SK-N-SH (cell line): ENCODE measurements at regions not wholly inside any gene's neighbourhood (a gene's known extent, or its start where the extent isn't known, plus 50 kb on each side); places are given as distances from the start of the nearest gene placed in this dataset.

Experiments used
- EP300 ChIP-seq, 2 experiments: IDR thresholded peaks; 2 replicates each; pipeline versions ENCODE4 v1.4.0 to v1.6.1; 2012; ENCODE audit warnings: borderline replicate concordance in 1 of 2, low read depth in 1 of 2, low read length in 1 of 2
- GABPA ChIP-seq: IDR thresholded peaks from 2 replicates; pipeline ENCODE4 v1.4.0; 2012; ENCODE audit warnings: low read depth, mild to moderate bottlenecking
- TEAD4 ChIP-seq: IDR thresholded peaks from 2 replicates; pipeline ENCODE4 v1.4.0; 2012; ENCODE audit warnings: mild to moderate bottlenecking, borderline replicate concordance; ENCODE audit not compliant: insufficient read depth

GRCh38 chr4:8776366-8776765 lies 95.3 kb downstream of the HMX1 start:
- TF ChIP-seq GABPA (no peak), EP300 (IDR thresholded peaks at IDR 0.05; ENCODE audit: borderline replicate concordance in 1 of 2, low read depth in 1 of 2, low read length in 1 of 2) (no peak), TEAD4 (no peak)
